Activated CD8-positive, alpha-beta memory T cell treated with anti-CD3 and anti-CD28 coated beads for 48 hours (primary cell): ENCODE measurements at regions not wholly inside any gene's neighbourhood (a gene's known extent, or its start where the extent isn't known, plus 50 kb on each side); places are given as distances from the start of the nearest gene placed in this dataset.
"Not testable (repeated sequence)": the region's sequence is repeated elsewhere in the genome, so short reads cannot be mapped to it uniquely, and the experiment has no call there.

Source experiments
- DNase-seq, 3 experiments: peaks; one replicate each; pipeline ENCODE4 v3.0.0-alpha.2; 2020; ENCODE audit warnings: low read depth in 2 of 3, low spot score in 2 of 3

DNA sequence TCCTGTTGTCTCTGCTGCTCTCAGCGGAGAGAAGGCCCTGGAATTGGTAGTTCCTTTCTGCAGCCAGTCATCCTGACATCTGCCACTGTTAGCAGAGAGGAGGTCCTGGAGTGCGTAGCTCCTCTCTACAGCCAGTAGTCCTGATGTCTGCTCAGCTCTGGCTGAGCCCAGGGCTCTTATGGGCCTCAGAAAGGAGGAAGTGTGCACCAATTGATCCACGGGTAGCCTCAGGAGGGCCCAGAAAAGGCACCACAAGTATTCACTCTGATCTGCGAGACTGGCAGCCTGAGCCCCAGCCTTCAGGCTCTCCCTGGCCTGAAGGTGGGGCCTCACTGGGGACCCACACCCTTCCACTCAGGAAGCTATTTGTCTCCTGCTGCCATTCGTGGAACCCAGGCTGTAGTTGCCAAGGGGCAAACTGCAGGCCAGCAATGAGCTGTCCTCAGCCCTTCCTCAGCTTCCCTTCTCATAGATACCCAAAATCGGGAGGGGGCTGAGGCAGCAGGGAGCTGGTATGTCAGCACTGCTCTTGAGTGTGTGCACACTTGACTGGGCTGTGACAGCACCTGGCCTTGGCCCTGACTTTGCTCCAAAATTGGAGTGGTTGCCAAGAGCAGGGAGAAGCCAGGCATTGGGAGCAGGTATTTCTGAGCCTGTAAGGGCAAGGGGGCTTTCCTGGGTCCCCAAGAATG is 1049.5 kb upstream of the ACO1 start:
- DNase-seq, result no peak

DNA sequence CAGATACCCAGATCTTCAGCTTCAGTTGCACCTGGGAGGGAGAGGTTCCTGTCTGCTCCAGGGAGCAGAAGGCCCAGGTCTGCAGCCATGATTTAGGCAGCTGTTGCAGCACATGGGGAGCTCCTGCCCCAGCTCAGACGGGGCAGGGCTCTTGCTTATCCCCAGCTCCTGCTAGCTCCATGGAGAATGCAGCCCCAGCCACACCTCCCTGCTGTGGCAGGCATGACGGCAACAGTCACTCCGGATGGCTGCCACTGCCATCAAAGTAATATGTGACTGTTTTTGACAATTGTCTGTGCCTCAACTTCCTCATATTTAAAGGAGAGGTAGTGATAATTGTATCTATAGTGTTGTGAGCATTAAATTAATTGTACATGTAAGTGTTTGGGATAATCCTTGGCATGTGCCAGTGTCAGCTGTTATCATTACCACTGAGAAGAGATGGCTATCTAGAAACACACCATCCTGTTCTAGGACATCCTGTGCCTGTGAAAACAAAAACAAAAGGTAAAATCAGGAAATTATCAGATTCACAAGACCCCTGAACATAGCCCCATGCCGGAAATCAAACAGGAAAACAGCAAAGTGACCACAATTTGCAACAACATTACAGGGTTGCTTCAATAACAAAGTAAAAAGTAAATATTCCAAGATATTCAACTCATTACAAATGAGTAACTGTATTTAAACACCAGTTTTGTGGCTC is 1048.8 kb upstream of the ACO1 start:
- no peak for DNase-seq

DNA sequence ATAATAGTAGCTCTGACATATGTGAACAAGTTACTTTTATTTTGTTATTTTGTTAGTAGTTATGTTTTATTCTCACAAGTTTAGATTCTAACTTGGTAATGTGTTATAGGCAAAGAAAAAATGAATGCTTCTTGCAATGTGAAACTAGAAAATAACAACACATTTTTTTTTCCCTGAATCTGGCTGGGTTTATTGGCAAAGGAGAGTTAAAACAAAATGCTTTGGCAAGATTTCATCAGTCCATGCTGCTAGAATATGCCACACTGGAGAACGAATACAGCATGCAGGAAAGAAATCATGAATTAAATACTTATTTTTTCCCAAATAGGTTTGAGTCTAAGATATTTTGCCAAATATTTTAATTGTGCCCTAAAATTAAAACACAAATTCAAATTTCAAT is 1048.1 kb upstream of the ACO1 start:
- no peak for DNase-seq

DNA sequence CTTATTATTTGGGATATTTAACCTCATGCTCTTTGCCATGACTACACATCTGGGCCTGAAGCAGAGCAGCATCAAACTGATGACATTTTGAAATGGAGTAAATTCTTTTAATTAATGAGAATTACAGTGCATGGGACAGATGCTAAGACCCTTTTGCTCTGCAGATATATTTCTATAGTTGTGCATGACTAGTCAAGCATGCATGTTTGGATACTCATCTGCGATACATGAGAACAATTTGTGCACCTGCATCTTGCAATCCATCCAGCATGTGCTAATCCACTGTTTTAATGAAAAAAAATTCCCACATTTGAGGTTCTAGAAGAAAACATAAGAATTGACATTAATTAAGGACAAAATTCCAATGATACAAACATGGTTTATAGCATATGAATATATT is 1047.6 kb upstream of the ACO1 start:
- no peak for DNase-seq

DNA sequence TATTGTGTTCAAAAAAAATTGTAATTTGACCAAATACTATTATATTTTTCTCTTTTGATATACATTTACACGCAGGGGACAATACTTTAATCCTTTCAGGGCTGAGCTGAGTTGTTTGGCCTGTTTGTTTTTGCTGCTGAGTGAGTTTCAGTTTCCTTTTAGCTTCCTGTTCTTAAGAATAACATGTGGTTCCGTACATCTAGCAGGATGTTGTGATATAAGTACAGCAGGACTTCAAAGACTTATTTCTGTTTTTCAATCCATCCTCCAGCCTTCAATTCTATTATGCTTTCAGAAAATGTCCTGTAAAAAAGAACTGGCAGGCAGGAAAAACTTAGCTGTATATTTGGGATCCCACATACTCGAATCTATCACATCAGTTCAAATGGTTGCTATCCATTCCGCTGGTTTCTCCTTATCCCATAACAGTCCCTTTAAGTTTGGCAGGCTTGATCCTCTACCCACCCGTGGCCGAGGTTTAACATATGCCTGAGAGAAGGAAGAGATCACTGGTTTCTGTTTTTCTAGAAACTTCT is 1037.3 kb upstream of the ACO1 start:
- no peak for DNase-seq

DNA sequence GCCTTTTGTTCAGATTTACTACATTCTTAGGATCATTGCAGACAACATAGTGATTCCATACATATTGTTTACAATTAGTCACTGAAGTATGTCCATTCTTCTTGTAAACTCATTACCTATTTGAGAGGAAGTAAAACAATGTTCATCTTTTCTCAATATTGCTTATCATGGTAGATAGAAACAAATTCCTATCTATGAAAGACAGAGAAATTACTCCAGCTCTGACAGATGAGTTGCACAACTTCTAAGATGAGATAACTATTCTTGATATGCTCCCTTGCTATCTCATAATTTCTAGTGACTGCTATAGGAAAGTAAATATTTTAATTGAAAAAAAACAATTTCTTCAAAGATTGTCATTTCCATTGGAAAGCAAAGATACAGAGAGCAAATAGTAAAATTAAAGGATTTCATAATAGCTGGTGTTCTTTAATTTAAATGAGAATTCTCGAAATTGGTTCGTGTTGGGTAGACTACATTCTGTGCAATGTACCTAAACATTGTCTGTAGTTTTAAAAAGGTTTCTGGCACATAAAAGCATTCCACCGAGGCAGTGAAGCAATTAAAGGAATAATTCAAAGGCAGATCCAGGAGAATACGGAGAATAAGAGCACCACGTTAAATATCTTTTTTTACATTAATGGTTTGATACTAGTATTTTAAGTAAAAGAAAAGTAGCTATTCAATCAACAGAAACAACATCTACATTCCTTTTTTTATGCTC is 1029.1 kb upstream of the ACO1 start:
- no peak for DNase-seq

DNA sequence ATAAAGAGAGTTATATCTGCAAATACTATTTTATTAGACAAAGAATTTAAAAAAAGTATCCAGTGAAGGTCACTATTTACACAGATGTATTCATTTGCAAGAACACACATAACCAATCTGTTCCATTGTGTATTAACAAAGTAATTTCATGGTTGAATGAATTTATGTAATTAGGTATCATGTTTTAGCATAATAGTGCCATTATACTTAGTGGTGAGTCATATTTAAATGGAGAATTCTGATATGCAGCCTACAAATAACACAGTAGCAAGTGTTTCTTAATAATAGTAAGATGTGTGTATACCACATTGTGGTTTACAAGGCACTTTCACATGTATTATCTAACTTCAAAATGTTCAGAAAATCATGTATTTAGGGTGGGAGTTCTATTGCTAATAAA is 1028.5 kb upstream of the ACO1 start:
- no peak for DNase-seq

DNA sequence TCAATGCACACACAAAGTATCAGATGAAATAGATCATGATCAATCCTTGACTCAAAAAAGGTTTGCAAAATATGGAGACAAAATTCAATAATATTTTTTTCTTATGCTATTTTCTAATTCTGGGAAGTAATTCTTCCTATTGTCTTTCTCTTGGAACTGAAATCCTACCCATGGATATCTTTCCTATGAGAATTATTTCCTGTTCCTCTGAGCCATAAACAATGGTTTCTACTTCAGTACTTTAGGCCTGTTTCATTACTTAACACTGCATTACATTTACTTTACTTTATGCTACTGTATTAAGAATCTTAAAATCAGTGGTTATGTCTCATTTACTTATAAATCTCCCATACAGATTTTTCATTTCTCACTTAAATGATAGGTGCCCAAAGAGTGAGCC is 1025.4 kb upstream of the ACO1 start:
- no peak for DNase-seq

DNA sequence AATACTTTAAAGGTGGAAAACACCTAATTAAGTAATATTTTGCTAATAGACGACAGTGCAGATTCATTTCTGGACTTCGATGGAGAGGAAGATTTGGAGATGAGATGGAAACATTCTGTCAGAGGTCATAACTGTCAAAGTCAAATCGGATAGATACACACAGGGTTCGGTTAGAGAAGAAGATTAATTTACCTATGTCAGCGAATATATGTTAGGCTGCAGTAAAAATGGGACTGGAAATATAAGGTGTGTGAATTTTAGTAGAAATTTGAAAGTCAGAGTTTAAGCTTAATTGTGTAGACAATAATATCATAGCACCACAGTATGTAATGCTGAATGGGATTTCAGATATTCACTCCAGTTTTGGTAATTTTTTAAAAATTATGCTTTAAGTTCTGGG is 1020.3 kb upstream of the ACO1 start:
- DNase-seq, result no peak

DNA sequence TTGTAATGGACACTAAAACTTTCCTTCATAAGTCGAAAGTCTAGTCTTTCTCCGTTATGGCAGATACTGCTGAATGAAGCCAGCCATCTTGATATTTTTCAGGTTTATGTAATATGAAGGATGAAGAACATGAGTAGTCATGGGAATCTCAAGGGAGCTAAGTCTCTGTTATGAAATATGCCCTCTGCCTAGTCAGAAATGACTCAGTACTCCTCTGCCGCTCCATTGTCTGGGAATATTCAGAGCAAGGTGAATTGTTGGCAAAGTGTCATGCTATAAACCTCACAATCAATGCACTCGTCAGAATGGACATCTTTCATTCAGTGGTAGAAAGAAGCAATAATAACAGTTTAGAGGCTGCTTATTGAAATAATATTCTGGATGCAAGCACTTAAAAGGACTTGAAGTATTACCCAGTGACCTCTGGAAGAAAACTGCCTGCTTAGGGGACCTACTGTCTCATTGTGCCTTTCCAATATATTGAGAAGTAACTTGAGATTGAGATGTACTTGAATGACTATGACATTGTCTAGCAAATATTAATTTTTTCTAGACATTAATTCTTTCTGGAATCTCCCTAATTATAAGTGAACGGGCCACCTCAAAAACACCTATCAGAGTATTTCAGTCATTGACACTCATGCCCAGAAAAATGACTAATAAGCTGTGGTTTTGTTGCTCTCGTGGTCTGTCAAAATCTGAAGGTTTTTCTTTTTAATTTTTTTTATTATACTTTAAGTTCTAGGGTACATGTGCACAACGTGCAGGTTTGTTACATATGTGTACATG is 1011.5 kb upstream of the ACO1 start:
- no peak for DNase-seq

DNA sequence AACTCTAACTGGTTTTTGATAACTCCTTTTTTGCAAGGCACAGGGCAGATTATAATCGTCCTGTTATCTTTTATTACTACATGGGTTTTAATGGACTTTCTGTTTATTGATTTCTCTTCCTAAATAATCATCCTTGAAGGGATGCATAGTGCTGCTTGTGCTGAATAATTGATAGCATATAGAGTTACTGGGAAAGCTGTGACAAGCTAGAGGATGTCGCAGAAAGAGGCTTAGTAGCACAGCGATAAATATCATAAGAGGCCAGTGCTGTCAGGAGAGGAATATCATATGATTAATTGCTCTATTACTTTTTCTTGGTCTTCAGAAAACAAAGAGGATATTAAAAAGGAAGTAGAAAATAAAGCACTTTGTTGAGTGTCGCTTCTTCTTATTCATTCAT is 1007.1 kb upstream of the ACO1 start:
- DNase-seq, result no peak

DNA sequence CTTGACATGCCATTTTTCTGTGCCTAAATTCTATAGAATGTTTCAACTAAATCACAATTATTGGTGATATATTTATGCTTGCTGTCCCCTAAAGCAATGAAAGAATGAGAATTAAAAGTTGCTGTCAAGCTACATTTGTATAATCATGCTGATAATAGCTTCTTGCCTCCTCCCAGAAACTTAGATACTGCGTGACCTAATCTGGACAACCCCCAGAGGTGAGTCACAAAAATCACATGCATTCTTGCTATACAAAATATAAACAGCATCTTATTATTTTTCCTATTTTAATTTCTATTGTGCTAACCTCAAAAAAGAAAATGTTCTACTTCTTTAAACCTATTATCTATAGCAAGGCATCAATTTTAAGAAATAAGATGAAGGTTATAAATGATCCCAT is 995.8 kb upstream of the ACO1 start:
- DNase-seq, result no peak

DNA sequence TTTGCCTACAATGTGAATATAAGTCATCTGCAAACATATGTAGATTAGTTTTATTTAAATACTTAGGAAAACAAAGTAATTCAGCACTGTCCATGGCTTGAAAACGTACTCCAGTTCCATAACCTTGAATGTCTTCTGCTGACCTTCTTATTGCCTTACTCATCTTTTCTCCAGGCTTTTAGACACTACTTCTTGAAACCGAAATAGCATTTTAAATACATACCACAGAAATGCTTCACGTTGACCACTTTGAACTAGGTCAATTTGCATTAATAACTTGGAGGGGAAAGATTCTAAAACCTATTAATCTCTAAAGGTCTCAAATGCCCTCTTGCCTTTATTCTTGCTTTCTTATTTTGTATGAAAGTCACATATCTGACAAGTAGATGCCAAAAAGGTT is 995.4 kb upstream of the ACO1 start:
- no peak for DNase-seq

DNA sequence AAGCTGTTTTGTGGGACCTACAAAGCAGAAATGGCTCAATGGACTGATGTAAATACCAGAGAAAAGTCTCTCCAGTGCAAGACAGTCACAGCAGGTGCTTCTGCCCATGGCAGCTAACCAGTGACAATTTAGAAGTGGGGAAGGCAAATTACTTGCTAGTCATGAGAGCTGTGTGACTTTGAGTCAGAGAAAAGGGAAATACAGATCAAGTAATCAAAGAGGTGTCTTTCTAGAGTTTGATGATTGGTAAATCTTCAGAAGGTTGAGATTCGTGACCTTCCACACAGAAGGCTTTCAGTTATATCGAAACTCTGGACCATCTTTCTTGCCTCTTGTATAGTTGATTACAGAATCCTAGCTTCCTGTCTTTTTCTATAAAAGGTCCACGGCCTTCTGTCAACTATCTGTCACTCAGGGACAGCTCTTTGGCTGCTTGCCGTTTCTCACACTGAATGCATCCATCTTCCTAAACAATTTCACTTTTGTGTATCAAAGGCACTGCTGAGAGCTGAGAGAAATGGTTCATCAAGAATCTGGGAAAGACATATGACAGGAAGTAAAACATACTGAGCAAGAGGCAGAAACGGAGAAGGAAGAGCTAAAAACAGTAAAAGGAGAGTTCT is 993.9 kb upstream of the ACO1 start:
- no peak for DNase-seq

DNA sequence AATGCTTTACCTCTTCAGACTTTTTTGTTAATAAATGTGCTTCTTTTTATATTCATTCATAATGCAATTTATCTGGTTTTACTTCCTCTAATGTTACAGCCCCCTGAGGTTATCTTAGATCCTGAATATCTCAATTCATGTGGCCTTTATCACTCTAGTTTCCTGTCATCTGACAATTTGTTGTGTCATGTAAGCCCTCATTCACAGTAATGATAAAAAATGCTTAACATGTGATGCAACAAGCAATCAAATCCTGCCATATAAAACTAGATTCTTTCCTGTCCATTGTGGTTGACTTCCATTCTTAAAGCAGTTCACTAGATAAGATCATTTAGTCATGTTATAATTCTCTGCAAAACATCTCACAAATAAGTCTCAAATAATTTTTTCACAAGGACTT is 991.2 kb upstream of the ACO1 start:
- no peak for DNase-seq

DNA sequence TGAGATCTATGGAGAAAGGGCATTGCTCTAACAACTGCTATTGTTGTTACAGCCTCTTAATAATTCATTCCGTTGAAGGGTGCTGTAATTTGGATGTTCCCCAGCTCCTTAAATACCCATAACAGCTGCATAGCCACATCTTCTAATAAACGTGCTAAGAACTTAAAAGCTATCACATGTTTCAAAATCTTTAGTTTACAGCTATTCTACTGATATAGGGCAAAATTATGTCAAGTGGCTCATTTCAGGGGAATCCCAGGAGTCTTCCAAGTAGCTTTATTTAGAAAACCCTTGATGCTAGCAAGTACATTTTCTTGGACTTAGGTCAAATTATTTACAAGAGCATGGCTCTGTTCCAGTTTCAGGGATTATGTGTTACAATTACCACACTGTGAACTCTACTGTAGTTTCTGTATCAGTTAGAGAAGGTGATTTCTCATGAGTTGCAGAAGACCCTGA is 990.4 kb upstream of the ACO1 start:
- no peak for DNase-seq

DNA sequence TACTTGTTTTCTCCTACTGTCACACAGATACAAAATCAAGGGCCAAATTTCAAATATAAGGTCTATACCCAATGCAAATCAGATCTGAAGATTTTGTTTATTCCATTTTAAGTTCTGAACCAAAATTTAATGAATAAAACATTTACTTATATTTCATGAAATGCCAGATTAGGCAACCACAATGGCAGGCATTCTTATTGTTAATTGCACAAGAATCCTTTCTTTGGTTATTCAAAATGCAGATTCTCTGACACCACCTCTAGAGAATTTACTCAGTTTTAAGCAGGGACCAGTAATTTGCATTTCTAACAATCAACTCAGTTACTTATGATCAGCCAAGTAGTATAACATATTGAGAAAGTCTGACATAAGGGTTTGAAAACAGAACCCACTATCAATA is 972.4 kb upstream of the ACO1 start:
- DNase-seq, result no peak

DNA sequence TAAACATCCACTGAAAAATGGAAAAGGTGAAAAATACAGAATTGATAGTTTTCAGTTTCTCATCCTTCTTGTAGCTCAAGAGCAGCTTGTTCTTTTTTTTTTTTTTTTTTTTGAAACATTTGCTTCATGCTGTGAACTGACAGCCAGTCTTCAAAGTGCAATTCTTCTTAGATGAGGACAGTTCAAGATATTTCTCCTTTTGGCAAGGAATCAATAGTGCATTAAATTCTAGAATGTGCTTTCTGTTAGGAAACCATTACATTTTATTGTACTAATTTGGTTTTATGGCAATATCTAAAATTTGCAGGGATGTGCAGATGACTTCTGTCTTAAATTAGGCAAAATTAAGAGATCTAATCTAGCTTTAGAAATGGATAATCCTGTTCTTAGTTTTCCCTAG is 969.3 kb upstream of the ACO1 start:
- DNase-seq, result no peak

DNA sequence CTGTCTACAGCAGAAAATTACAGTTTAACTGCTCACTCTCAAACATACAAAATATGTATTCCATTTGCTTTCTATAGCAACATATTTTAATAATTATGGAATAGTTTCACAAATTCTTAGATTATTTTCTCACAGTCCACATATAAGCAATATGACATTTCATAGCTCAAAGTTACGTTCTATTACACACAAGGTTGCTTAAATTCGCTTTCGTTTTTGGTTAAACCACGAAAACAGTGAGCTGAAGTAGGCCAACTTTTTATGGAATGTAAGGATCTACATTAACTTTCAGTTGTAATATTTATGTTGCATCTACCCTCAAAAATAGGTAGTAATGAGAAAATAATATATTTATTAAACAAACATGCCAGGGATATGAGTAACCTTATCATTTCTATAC is 966.0 kb upstream of the ACO1 start:
- no peak for DNase-seq

DNA sequence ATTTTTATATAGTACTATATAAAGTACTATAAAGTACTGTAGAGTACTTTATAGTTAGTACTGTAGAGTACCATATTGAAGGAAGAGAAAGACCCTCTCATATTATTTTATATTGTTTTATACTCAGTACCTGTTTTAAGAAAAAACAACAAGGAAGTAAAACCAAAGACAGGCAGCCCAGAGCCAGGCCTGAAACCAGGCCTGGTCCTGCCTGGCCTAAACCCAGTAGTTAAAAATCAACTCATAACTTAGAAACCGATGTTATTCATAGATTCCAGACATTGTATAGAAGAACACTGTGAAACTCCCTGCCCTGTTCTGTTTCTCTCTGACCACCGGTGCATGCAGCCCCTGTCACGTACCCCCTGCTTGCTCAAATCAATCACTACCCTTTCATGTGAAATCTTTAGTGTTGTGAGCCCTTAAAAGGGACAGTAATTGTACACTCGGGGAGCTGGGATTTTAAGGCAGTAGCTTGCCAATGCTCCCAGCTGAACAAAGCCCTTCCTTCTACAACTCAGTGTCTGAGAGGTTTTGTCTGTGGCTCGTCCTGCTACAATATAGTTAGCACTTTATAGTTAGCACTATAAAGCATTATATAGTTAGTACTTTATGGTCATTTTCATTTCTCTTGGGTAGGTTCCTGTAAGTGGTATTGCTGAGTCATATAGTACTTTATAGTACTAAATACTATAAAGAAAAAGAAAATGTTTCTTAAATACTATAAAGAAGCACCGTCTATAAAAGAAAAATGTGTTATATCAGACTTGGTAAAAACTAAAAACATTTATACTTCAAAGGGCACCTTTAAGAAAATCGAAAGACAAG is 940.6 kb upstream of the ACO1 start:
- DNase-seq, result not testable (repeated sequence)
